Mucosa of rectum (tissue), 2 donors: ENCODE measurements at regions not wholly inside any gene's neighbourhood (a gene's known extent, or its start where the extent isn't known, plus 50 kb on each side); places are given as distances from the start of the nearest gene placed in this dataset.
"Not testable (repeated sequence)": the region's sequence is repeated elsewhere in the genome, so short reads cannot be mapped to it uniquely, and the experiment has no call there.

Source experiments
- H3K27ac ChIP-seq, 2 donors: one replicate each; pipeline ENCODE4 v1.7.0; 2013; ENCODE audit warnings: inconsistent platforms in 2 of 2, low read depth in 2 of 2, low read length in 2 of 2
- H3K27me3 ChIP-seq, 2 donors: one replicate each; pipeline ENCODE4 v1.7.0; 2013; ENCODE audit warnings: low read length in 2 of 2; ENCODE audit not compliant: control insufficient read depth in 2 of 2, insufficient read depth in 2 of 2
- H3K36me3 ChIP-seq, 2 donors: one replicate each; pipeline ENCODE4 v1.7.0; 2013; ENCODE audit warnings: low read length in 2 of 2; ENCODE audit not compliant: control insufficient read depth in 2 of 2, insufficient read depth in 2 of 2
- H3K4me1 ChIP-seq, 2 donors: one replicate each; pipeline ENCODE4 v1.7.0; 2013; ENCODE audit warnings: low read length in 2 of 2, mild to moderate bottlenecking in 1 of 2; ENCODE audit not compliant: control insufficient read depth in 2 of 2, insufficient read depth in 2 of 2
- H3K4me3 ChIP-seq, 2 donors: one replicate each; pipeline ENCODE4 v1.7.0; 2013; ENCODE audit warnings: low read length in 2 of 2
- H3K9ac ChIP-seq, 2 donors: one replicate each; pipeline ENCODE4 v1.7.0; 2013; ENCODE audit warnings: low read length in 2 of 2, low read depth in 1 of 2, mild to moderate bottlenecking in 1 of 2
- H3K9me3 ChIP-seq, 2 donors: one replicate each; pipeline ENCODE4 v1.7.0; 2013; ENCODE audit warnings: low read length in 2 of 2; ENCODE audit not compliant: control insufficient read depth in 2 of 2
- donor health status: healthy.
- donor health status: Normal muscosa, but diverticular disease.

DNA sequence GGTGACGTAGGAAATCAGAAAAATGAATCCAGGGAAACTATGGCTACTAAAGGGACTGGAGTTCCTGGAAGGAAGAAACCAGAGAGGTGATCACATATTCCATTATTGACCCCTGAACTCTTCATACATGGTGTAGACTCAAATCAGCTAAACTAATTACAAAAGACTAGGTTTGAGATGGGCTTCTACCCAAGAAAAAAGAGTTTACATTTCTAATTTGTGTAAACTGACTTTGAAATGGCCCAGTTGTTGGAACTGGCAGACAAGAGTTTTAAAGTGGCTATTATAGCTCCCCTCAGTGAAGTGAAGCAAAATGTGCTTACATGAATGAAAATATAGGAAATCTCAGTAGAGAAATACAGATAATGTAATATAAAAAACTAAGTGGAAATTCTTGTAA, 1619.4 kb upstream of the SEL1L start:
- no peaks in the 10 kb centered on the region for H3K27me3 ChIP-seq
- no peak overlapping the region for H3K4me3 ChIP-seq
- H3K9me3 ChIP-seq, result no peaks in the 10 kb centered on the region
- H3K36me3 ChIP-seq, result no peaks in the 10 kb centered on the region
- H3K9ac ChIP-seq, result no peak overlapping the region
- H3K27ac ChIP-seq, result no peak overlapping the region
- no peaks in the 10 kb centered on the region for H3K4me1 ChIP-seq

DNA sequence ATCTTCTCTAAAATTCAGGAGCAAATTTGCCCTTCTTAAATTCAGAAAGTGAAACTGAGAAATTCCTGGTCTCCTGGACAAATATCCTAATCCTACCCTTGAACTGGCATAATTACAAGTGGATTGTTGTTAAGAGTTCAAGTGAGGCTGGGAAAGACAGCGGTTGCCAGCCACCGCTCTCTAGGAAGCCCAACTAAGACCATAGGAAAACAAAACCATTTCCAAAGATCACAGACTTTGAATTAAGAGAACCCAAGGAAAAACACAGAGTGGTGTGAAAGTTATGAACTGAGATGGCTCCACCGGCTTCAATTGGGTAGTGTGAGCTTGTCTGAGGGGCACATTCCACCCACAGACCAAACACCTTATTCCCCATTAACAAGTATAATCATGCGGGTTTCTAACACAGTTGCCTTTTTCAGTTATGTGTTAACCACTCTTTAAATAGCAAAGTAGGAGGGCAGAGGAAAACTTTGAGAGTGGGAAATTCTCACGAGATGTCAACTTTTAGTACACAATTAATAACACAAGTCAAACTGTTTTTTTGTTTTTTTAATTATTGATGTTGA, 1628.8 kb upstream of the SEL1L start:
- Histone ChIP-seq H3K27ac (no peak overlapping the region), H3K4me1 (no peaks in the 10 kb centered on the region), H3K27me3 (no peaks in the 10 kb centered on the region), H3K36me3 (no peaks in the 10 kb centered on the region), H3K9ac (no peak overlapping the region), H3K9me3 (peaks cover 0 to 3% of the 10 kb centered on the region in 2 donors), H3K4me3 (no peak overlapping the region)

DNA sequence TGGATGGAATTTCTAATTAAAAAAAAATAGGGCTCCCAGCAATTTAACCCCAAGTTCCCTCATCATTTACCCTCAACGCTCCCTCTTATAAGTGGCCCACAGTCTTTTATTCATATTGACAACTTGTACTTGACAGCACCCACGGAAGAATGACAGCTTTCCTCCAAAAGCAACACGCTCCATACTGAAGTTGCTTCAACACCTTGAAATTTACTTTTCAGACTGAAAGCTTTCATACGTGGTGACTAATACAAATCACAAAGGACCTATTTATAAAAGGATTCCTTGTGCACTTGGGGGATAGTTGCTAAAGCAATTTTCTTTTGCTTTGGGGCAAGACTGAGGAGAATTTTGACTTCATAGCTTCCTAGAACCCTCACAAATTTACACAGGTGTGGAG, 1629.4 kb upstream of the SEL1L start:
- Histone ChIP-seq H3K36me3 (no peaks in the 10 kb centered on the region), H3K4me1 (no peaks in the 10 kb centered on the region), H3K27ac (no peak overlapping the region), H3K9ac (no peak overlapping the region), H3K4me3 (no peak overlapping the region), H3K9me3 (peaks cover 0 to 3% of the 10 kb centered on the region in 2 donors), H3K27me3 (no peaks in the 10 kb centered on the region)

DNA sequence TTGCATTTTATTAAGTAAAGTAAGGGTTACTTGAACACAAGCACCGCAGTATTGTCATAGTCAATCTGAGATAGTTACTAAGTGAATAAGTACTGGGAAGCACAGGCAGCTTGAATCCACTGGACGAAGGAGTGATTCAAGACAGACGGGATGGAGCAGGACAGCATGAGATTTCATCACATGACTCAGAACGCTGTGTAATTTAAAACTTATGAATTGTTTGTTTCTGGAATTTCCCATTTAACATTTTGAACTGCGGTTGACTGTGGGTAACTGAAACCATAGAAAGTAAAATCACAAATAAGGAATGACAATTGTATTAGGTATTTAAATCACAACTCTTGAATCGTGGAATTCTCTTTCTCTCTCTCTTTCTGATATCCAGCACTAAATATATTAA, 1630.4 kb upstream of the SEL1L start:
- H3K9ac ChIP-seq, result no peak overlapping the region
- no peaks in the 10 kb centered on the region for H3K9me3 ChIP-seq
- no peaks in the 10 kb centered on the region for H3K36me3 ChIP-seq
- H3K27ac ChIP-seq, result no peak overlapping the region
- no peaks in the 10 kb centered on the region for H3K4me1 ChIP-seq
- H3K4me3 ChIP-seq, result no peak overlapping the region
- H3K27me3 ChIP-seq, result no peaks in the 10 kb centered on the region

DNA sequence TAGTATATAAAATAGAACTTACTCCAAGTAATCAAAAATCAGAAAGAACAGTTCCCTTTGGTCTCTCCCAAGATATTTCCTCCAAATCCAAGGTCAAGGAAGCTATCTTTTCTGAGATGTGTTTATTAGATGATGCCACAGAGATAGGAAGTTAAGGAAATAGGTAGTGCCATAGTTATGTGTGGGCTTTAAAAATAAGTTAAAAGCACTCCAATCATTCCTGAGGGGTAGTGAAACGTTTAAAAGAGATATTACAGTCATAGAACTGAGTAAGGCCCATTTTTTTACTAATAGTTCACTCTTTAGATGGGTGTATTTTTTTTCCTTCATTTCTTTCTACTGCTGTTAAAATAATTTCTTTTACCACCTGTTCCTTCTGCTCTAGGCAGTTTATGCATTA, 1630.9 kb upstream of the SEL1L start:
- H3K36me3 ChIP-seq, result no peaks in the 10 kb centered on the region
- H3K4me1 ChIP-seq, result no peaks in the 10 kb centered on the region
- no peaks in the 10 kb centered on the region for H3K9me3 ChIP-seq
- no peak overlapping the region for H3K9ac ChIP-seq
- H3K4me3 ChIP-seq, result no peak overlapping the region
- no peaks in the 10 kb centered on the region for H3K27me3 ChIP-seq
- no peak overlapping the region for H3K27ac ChIP-seq

DNA sequence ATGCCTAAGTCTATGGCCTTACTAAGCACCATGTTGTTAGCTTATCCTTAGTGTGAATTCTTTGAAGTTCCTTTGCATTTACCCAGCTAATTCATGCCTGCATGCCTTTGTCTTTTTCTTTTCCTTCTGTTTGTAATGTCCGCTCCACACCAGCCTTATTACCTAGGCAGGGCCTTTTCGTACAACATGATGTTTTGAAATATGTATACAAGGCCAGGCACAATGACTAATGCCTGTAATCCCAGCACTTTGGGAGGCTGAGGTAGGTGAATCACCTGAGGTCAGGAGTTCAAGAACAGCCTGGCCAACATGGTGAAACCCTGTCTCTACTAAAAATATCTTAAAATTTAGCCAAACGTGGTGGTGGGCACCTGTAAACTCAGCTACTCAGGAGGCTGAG, 1636.5 kb upstream of the SEL1L start:
- Histone ChIP-seq H3K27me3 (no peaks in the 10 kb centered on the region), H3K27ac (no peak overlapping the region), H3K4me1 (no peaks in the 10 kb centered on the region), H3K36me3 (no peaks in the 10 kb centered on the region), H3K9me3 (no peaks in the 10 kb centered on the region), H3K9ac (no peak overlapping the region), H3K4me3 (no peak overlapping the region)

DNA sequence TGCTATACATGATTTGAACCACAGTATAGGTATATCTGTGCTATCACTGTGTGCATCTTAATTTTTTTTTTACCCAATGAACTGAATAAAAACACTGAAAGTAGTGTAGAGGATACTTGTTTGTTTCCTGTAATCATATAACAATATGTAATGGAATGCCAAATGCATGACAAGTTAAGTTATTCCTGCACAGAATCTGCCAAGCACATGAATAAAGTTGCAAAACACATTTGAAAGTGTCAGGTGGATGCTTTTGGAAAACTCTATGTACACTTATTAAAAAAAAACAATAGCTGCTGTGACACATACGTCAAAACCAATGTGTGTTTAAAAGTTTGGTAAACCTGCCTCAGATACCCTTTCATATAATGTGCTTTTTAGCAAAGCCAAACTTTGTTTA, 1638.1 kb upstream of the SEL1L start:
- H3K9ac ChIP-seq, result no peak overlapping the region
- H3K27ac ChIP-seq, result no peak overlapping the region
- H3K36me3 ChIP-seq, result no peaks in the 10 kb centered on the region
- no peaks in the 10 kb centered on the region for H3K4me1 ChIP-seq
- no peaks in the 10 kb centered on the region for H3K27me3 ChIP-seq
- no peaks in the 10 kb centered on the region for H3K9me3 ChIP-seq
- H3K4me3 ChIP-seq, result no peak overlapping the region

DNA sequence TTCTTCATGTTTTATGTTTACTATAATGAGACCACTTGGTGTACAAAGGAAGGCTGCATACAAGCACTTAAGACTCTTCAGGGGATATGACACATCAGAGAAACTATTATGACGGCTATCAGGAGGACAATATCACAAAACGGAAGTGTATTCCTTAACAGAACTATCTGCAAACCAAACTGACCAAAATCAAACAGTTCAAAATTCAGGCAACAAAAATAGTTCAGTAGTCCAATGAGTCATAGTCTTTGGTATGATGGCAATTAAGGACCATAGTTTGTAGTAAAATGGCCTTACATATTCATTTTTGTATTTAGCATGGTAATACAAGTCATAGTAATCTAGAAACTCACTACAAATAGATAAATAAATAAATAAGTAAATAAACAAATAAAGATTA, 1638.7 kb upstream of the SEL1L start:
- H3K4me1 ChIP-seq, result no peaks in the 10 kb centered on the region
- H3K36me3 ChIP-seq, result no peaks in the 10 kb centered on the region
- no peaks in the 10 kb centered on the region for H3K9me3 ChIP-seq
- H3K27ac ChIP-seq, result no peak overlapping the region
- no peak overlapping the region for H3K4me3 ChIP-seq
- no peaks in the 10 kb centered on the region for H3K27me3 ChIP-seq
- H3K9ac ChIP-seq, result no peak overlapping the region

DNA sequence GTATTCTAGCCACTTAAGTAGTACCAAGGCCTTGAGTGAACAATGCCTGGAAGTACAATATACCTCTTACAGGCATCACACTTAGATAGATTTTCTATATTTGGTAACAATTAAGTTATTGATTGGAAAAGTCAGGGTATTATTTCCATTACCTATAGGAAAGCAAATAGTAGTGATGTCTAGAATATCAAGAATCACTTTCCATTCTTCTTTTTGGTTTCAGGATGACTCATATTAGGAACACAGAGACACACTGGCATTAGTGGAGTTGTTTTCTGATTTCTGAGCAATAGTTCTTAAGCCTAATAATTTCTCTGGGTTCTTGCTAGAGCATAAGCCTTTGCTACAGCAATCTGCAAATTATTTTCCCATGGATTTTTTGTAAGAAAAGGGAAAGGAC, 1640.0 kb upstream of the SEL1L start:
- Histone ChIP-seq H3K9ac (no peak overlapping the region), H3K36me3 (no peaks in the 10 kb centered on the region), H3K4me3 (no peak overlapping the region), H3K4me1 (no peaks in the 10 kb centered on the region), H3K27ac (no peak overlapping the region), H3K27me3 (no peaks in the 10 kb centered on the region), H3K9me3 (no peaks in the 10 kb centered on the region)

DNA sequence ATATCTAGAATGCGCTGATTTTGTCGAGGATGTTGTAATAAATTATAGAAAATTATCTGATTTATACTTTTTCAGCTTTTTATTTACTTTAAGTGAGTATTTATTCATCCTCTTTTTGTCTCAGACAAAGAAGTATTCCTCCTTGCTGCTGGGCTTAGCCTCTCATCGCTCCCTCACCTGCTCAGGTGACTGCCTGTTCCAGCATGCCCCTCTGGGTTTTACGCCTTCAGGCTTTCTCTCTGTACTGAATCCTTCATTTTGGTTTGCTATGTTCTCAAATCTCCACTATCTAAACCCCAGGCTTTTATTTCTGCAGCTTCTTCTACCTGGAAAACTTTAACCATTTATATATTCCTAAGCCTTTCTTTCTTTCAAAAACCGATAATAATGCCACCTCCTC, 1650.9 kb upstream of the SEL1L start:
- Histone ChIP-seq H3K27me3 (no peaks in the 10 kb centered on the region), H3K4me3 (no peak overlapping the region), H3K36me3 (no peaks in the 10 kb centered on the region), H3K4me1 (no peaks in the 10 kb centered on the region), H3K9me3 (peaks cover 0 to 5% of the 10 kb centered on the region in 2 donors), H3K27ac (no peak overlapping the region), H3K9ac (no peak overlapping the region)

DNA sequence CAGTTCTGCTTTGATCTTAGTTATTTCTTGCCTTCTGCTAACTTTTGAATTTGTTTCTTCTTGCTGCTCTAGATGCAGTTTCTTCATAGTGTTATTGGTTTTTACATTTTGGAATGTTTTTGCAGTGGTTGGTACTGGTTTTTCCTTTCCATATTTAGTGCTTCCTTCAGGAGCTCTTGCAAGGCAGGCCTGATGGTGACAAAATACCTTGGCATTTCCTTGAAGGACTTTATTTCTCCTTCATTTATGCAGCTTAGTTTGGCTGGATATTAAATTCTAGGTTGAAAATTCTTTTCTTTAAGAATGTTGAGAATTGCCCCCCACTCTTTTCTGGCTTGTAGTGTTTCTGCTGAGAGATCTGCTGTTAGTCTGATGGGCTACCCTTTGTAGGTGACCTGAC, 1654.7 kb upstream of the SEL1L start:
- H3K36me3 ChIP-seq, H3K27me3 ChIP-seq, H3K4me1 ChIP-seq, H3K9me3 ChIP-seq, H3K4me3 ChIP-seq, H3K27ac ChIP-seq, H3K9ac ChIP-seq: not testable (repeated sequence)
